HT1080 (cell line): ENCODE measurements at regions not wholly inside any gene's neighbourhood (a gene's known extent, or its start where the extent isn't known, plus 50 kb on each side); places are given as distances from the start of the nearest gene placed in this dataset.

Experiments
- DNase-seq: peaks from one replicate; pipeline ENCODE4 v3.0.0-alpha.2; 2015; ENCODE audit warnings: low read depth

- DNase-seq = no peak
These were observed 596.3 kb downstream of the ZIC1 start for GRCh38 chr3:148005456-148005855.

- DNase-seq = peak; percentile 92
These were observed 597.3 kb downstream of the ZIC1 start for GRCh38 chr3:148006508-148006907.

GRCh38 chr3:148008591-148008990, 599.4 kb downstream of the ZIC1 start:
- no peak for DNase-seq

- no peak for DNase-seq
These were observed 611.7 kb downstream of the ZIC1 start for GRCh38 chr3:148020861-148021260.

- DNase-seq = peak; percentile 16
These were observed 612.2 kb downstream of the ZIC1 start for GRCh38 chr3:148021381-148021780.

- DNase-seq = peak; percentile 92
These were observed 614.8 kb downstream of the ZIC1 start for GRCh38 chr3:148023994-148024393.

GRCh38 chr3:148026009-148026588, 616.9 kb downstream of the ZIC1 start:
- DNase-seq = no peak

GRCh38 chr3:148030975-148031374, 621.8 kb downstream of the ZIC1 start:
- DNase-seq = no peak

- DNase-seq = no peak
These were observed 625.2 kb downstream of the ZIC1 start for GRCh38 chr3:148034353-148034752.

GRCh38 chr3:148036331-148036876, 627.2 kb downstream of the ZIC1 start:
- peak; percentile 77 for DNase-seq

GRCh38 chr3:148042663-148043445, 633.7 kb downstream of the ZIC1 start:
- DNase-seq = no peak

GRCh38 chr3:148044151-148044550, 635.0 kb downstream of the ZIC1 start:
- DNase-seq = no peak

GRCh38 chr3:148054999-148055398, 642.7 kb upstream of the AGTR1 start:
- DNase-seq = no peak

GRCh38 chr3:148062590-148062989, 635.1 kb upstream of the AGTR1 start:
- no peak for DNase-seq

- no peak for DNase-seq
These were observed 630.9 kb upstream of the AGTR1 start for GRCh38 chr3:148066802-148067201.

GRCh38 chr3:148068466-148068865, 629.2 kb upstream of the AGTR1 start:
- no peak for DNase-seq

- no peak for DNase-seq
These were observed 627.7 kb upstream of the AGTR1 start for GRCh38 chr3:148070041-148070440.

GRCh38 chr3:148073721-148074456, 623.8 kb upstream of the AGTR1 start:
- no peak for DNase-seq

GRCh38 chr3:148074946-148075345, 622.8 kb upstream of the AGTR1 start:
- no peak for DNase-seq

- DNase-seq = peak; percentile 54
These were observed 621.7 kb upstream of the AGTR1 start for GRCh38 chr3:148075771-148076716.
